Esophagus squamous epithelium (tissue), 5 donors: ENCODE measurements at regions not wholly inside any gene's neighbourhood (a gene's known extent, or its start where the extent isn't known, plus 50 kb on each side); places are given as distances from the start of the nearest gene placed in this dataset.

Experiments
- DNase-seq: peaks from one replicate; lab custom pipeline; 2025; lab: John Stamatoyannopoulos, UW
- H3K27ac ChIP-seq, 4 donors: fragments of 200-600 bp; sonication (generic); one replicate each; pipeline ENCODE4 v1.5.1; 2016 to 2019; ENCODE audit warnings: mild to moderate bottlenecking in 1 of 4
- H3K27me3 ChIP-seq, 4 donors: fragments of 200-600 bp; sonication (generic); 1 replicate in 3 of 4; 2 replicates in 1 of 4; pipeline versions ENCODE4 v1.5.1 to v1.6.0; 2017 to 2021; ENCODE audit warnings: antibody characterized with exemption in 1 of 4
- H3K36me3 ChIP-seq, 3 donors: fragments of 200-600 bp; sonication (generic); one replicate each; pipeline ENCODE4 v1.5.1; 2016 to 2019
- H3K4me1 ChIP-seq, 3 donors: fragments of 200-600 bp; sonication (generic); one replicate each; pipeline ENCODE4 v1.5.1; 2017 to 2019
- H3K4me3 ChIP-seq, 4 donors: fragments of 200-600 bp; sonication (generic); 1 replicate in 3 of 4; 2 replicates in 1 of 4; pipeline ENCODE4 v1.5.1; 2016 to 2019; ENCODE audit warnings: mild to moderate bottlenecking in 2 of 4, moderate library complexity in 1 of 4
- H3K9me3 ChIP-seq, 3 donors: fragments of 200-600 bp; sonication (generic); one replicate each; pipeline ENCODE4 v1.5.1; 2016 to 2019
- CTCF ChIP-seq, 6 experiments: fragments of 450-650 bp in 4 of 6; fragments of 200-600 bp in 2 of 6; sonication (generic) in 2 of 6; IDR thresholded peaks; one replicate each; pipeline ENCODE4 v1.5.1; 2016 to 2019; ENCODE audit warnings: antibody characterized with exemption in 6 of 6, mild to moderate bottlenecking in 4 of 6, moderate library complexity in 4 of 6
- POLR2A ChIP-seq, 4 donors: fragments of 450-650 bp; IDR thresholded peaks; one replicate each; pipeline ENCODE4 v1.6.1; 2017; ENCODE audit warnings: antibody characterized with exemption in 4 of 4, mild to moderate bottlenecking in 4 of 4, moderate library complexity in 3 of 4
- WGBS, 2 donors: methylation state at CpG; one replicate each; pipeline ENCODE4 v1.1.5; 2018; 5-methylcytosine and 5-hydroxymethylcytosine counted together
- intact Hi-C: fragments of 100-400 bp; cut with DNase I; formaldehyde crosslinking; loops from one replicate; pipeline ENCODE4 v1.15.0; 2022
- donor health status: DM: yes; HTN: yes; CAD: no.

- intact Hi-C loops: no loop called here
- H3K9me3 ChIP-seq: no peaks in the 10 kb centered on the region
- no peaks in the 10 kb centered on the region for H3K4me1 ChIP-seq
- TF ChIP-seq POLR2A (IDR thresholded peaks at IDR 0.05): no peak
- no peak for TF ChIP-seq CTCF (IDR thresholded peaks at IDR 0.05)
- H3K36me3 ChIP-seq: no peaks in the 10 kb centered on the region
- no peaks in the 10 kb centered on the region for H3K27me3 ChIP-seq
- DNase-seq: no peak
- no peak overlapping the region for H3K4me3 ChIP-seq
- WGBS, 2 donors: 87 to 88% methylated on average over 1 of the region's 1 CpG
- no peak overlapping the region for H3K27ac ChIP-seq
These were observed 230.2 kb upstream of the NAV3 start for GRCh38 chr12:77600468-77600843.

GRCh38 chr12:77599782-77600467, 230.8 kb upstream of the NAV3 start:
- H3K36me3 ChIP-seq: no peaks in the 10 kb centered on the region
- no peak for DNase-seq
- H3K27me3 ChIP-seq: no peaks in the 10 kb centered on the region
- H3K27ac ChIP-seq: no peak overlapping the region
- intact Hi-C loops: no loop called here
- H3K9me3 ChIP-seq: no peaks in the 10 kb centered on the region
- TF ChIP-seq CTCF (IDR thresholded peaks at IDR 0.05) (no peak), POLR2A (IDR thresholded peaks at IDR 0.05) (no peak)
- H3K4me1 ChIP-seq: no peaks in the 10 kb centered on the region
- no peak overlapping the region for H3K4me3 ChIP-seq

- H3K9me3 ChIP-seq: no peaks in the 10 kb centered on the region
- no peak overlapping the region for H3K4me3 ChIP-seq
- no peaks in the 10 kb centered on the region for H3K36me3 ChIP-seq
- H3K27ac ChIP-seq: no peak overlapping the region
- DNase-seq: no peak
- H3K27me3 ChIP-seq: no peaks in the 10 kb centered on the region
- TF ChIP-seq CTCF (IDR thresholded peaks at IDR 0.05) (no peak), POLR2A (IDR thresholded peaks at IDR 0.05) (no peak)
- intact Hi-C loops: no loop called here
- H3K4me1 ChIP-seq: no peaks in the 10 kb centered on the region
- 75 to 77% methylated on average over 3 of the region's 3 CpGs for WGBS, 2 donors
These were observed 236.3 kb upstream of the NAV3 start for GRCh38 chr12:77594366-77594765.

GRCh38 chr12:77592836-77593235, 237.9 kb upstream of the NAV3 start:
- H3K27me3 ChIP-seq: no peaks in the 10 kb centered on the region
- H3K9me3 ChIP-seq: no peaks in the 10 kb centered on the region
- intact Hi-C loops: no loop called here
- 73 to 78% methylated on average over 2 of the region's 2 CpGs for WGBS, 2 donors
- no peak overlapping the region for H3K27ac ChIP-seq
- no peak overlapping the region for H3K4me3 ChIP-seq
- DNase-seq: no peak
- TF ChIP-seq CTCF (IDR thresholded peaks at IDR 0.05): no peak
- TF ChIP-seq POLR2A (IDR thresholded peaks at IDR 0.05): no peak
- no peaks in the 10 kb centered on the region for H3K36me3 ChIP-seq
- H3K4me1 ChIP-seq: no peaks in the 10 kb centered on the region

- DNase-seq: no peak
- Histone ChIP-seq H3K9me3 (no peaks in the 10 kb centered on the region), H3K27ac (no peak overlapping the region), H3K4me1 (no peaks in the 10 kb centered on the region), H3K4me3 (no peak overlapping the region), H3K36me3 (no peaks in the 10 kb centered on the region), H3K27me3 (no peaks in the 10 kb centered on the region)
- intact Hi-C loops: no loop called here
- TF ChIP-seq POLR2A (IDR thresholded peaks at IDR 0.05) (no peak), CTCF (IDR thresholded peaks at IDR 0.05) (no peak)
- 76 to 78% methylated on average over 9 of the region's 9 CpGs for WGBS, 2 donors
These were observed 238.5 kb upstream of the NAV3 start for GRCh38 chr12:77591959-77592743.
